Bronchial epithelial cell (primary cell): ENCODE measurements at regions not wholly inside any gene's neighbourhood (a gene's known extent, or its start where the extent isn't known, plus 50 kb on each side); places are given as distances from the start of the nearest gene placed in this dataset.

Experiments used
- DNase-seq: peaks from one replicate; pipeline ENCODE4 v3.0.0-alpha.2; 2010; ENCODE audit warnings: low read depth
- FAIRE-seq: peaks from 2 replicates; lab custom pipeline; 2011; peaks lifted over from hg19 to GRCh38; lab: Jason Lieb, UNC
- H3K27me3 ChIP-seq: 2 replicates; pipeline ENCODE4 v1.5.1; 2011; ENCODE audit warnings: low read length; ENCODE audit not compliant: control insufficient read depth, insufficient read depth
- H3K36me3 ChIP-seq: 2 replicates; pipeline ENCODE4 v1.5.1; 2011; ENCODE audit warnings: low read length; ENCODE audit not compliant: control insufficient read depth, insufficient read depth
- H3K4me3 ChIP-seq: 2 replicates; pipeline ENCODE4 v1.5.1; 2011; ENCODE audit warnings: mild to moderate bottlenecking, low read depth, low read length, control low read depth
- CTCF ChIP-seq: IDR thresholded peaks from 2 replicates; pipeline ENCODE4 v1.5.1; 2011; ENCODE audit warnings: mild to moderate bottlenecking, moderate library complexity, low read length, control low read depth, inconsistent platforms; ENCODE audit not compliant: insufficient read depth, severe bottlenecking

GRCh38 chr1:198072177-198072576 is 84.6 kb upstream of the NEK7 start:
- peak; percentile 11 for DNase-seq
- TF ChIP-seq CTCF: peak; percentile 5
- Histone ChIP-seq H3K36me3 (no peaks in the 10 kb centered on the region), H3K4me3 (no peak overlapping the region), H3K27me3 (no peaks in the 10 kb centered on the region)
- FAIRE-seq: no peak

- Histone ChIP-seq H3K4me3 (no peak overlapping the region), H3K27me3 (no peaks in the 10 kb centered on the region), H3K36me3 (no peaks in the 10 kb centered on the region)
- TF ChIP-seq CTCF: no peak
- DNase-seq (no peak), FAIRE-seq (no peak)
Observed at GRCh38 chr1:198075296-198075695, 81.5 kb upstream of the NEK7 start.

- Histone ChIP-seq H3K27me3 (no peaks in the 10 kb centered on the region), H3K36me3 (no peaks in the 10 kb centered on the region), H3K4me3 (no peak overlapping the region)
- no peak for FAIRE-seq
- no peak for DNase-seq
- no peak for TF ChIP-seq CTCF
Observed at GRCh38 chr1:198079432-198079951, 77.3 kb upstream of the NEK7 start.

- no peaks in the 10 kb centered on the region for H3K36me3 ChIP-seq
- no peak for FAIRE-seq
- H3K27me3 ChIP-seq: no peaks in the 10 kb centered on the region
- DNase-seq: no peak
- no peak for TF ChIP-seq CTCF
- H3K4me3 ChIP-seq: no peak overlapping the region
Observed at GRCh38 chr1:198082576-198082975, 74.2 kb upstream of the NEK7 start.

- DNase-seq: no peak
- no peaks in the 10 kb centered on the region for H3K27me3 ChIP-seq
- no peaks in the 10 kb centered on the region for H3K36me3 ChIP-seq
- FAIRE-seq: no peak
- no peak for TF ChIP-seq CTCF
- H3K4me3 ChIP-seq: no peak overlapping the region
Observed at GRCh38 chr1:198083549-198083948, 73.2 kb upstream of the NEK7 start.

- Histone ChIP-seq H3K4me3 (no peak overlapping the region), H3K27me3 (no peaks in the 10 kb centered on the region), H3K36me3 (no peaks in the 10 kb centered on the region)
- no peak for TF ChIP-seq CTCF
- DNase-seq (no peak), FAIRE-seq (no peak)
Observed at GRCh38 chr1:198084241-198084908, 72.4 kb upstream of the NEK7 start.
